Stimulated activated CD4-positive, alpha-beta T cell treated with anti-CD3 and anti-CD28 coated beads, Interleukin-15, amount 100 ng/mL, for 24 hours (primary cell): ENCODE measurements at regions not wholly inside any gene's neighbourhood (a gene's known extent, or its start where the extent isn't known, plus 50 kb on each side); places are given as distances from the start of the nearest gene placed in this dataset.
A peak's percentile ranks its signal among the peaks of the same experiment; 100 is the strongest.
"Not testable (repeated sequence)": the region's sequence is repeated elsewhere in the genome, so short reads cannot be mapped to it uniquely, and the experiment has no call there.

Experiments
- DNase-seq: peaks from one replicate; pipeline ENCODE4 v3.0.0-alpha.2; 2020

DNA sequence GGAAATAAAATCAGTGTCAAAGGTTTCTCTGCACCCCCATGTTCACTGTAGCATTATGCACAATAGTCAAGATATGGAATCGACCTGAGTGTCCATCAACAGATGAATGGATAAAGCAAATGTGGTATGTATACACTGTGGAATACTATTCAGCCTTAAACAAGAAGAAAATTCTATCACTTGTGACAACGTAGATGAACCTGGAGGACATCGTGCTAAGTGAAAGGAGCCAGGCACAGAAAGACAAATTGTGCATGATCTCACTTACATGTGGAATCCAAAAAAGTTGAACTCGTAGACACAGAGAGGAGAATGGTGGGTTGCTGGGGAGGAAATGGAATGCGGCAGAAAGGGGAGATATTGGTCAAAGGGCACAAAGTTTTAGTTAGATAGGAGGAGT is 136.3 kb upstream of the ESR1 start:
- no peak for DNase-seq

GRCh38 chr6:151674578-151674977 is 132.9 kb upstream of the ESR1 start:
- no peak for DNase-seq

DNA sequence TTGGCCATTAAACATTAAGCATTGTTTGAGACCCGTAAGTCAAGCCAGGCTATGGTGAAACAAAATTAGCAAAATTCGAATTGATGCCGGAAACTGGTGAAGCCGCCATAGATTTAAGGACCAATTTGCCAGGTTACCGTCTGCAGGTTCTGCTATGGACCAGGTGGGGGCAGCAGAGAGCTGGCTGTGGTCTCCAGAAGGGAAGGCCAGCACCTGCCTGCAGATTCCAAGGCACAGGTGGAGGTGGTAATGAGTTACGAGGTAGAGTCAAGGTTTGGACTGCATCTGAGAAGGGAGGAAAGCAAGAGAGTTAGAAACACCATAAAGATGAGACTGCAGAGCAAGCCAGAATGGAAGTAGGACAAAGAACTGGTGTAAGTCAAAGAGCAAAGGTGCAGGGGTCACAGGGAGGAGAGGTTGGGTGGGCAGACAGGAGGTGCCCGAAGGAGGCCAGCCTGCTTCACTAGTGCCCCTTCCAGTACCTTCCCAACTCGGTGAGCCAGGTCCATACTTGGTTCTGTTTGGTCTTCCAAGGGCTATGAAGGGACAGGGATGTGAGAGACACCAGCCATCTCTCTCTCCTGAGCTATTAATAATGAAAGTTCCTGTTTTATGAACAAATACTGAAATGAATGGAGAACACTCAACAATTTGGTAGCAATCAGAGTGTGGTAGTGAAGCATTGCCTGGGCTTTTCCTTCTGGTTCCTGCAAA is 131.6 kb upstream of the ESR1 start:
- peak; percentile 62 for DNase-seq

GRCh38 chr6:151676460-151676945 is 131.0 kb upstream of the ESR1 start:
- no peak for DNase-seq

GRCh38 chr6:151677404-151677803 is 130.1 kb upstream of the ESR1 start:
- no peak for DNase-seq

- DNase-seq = peak; percentile 58
Observed at GRCh38 chr6:151679081-151679480, 128.4 kb upstream of the ESR1 start.

- no peak for DNase-seq
Observed at GRCh38 chr6:151679941-151680340, 127.5 kb upstream of the ESR1 start.

GRCh38 chr6:151680846-151681432 is 126.5 kb upstream of the ESR1 start:
- DNase-seq = no peak

DNA sequence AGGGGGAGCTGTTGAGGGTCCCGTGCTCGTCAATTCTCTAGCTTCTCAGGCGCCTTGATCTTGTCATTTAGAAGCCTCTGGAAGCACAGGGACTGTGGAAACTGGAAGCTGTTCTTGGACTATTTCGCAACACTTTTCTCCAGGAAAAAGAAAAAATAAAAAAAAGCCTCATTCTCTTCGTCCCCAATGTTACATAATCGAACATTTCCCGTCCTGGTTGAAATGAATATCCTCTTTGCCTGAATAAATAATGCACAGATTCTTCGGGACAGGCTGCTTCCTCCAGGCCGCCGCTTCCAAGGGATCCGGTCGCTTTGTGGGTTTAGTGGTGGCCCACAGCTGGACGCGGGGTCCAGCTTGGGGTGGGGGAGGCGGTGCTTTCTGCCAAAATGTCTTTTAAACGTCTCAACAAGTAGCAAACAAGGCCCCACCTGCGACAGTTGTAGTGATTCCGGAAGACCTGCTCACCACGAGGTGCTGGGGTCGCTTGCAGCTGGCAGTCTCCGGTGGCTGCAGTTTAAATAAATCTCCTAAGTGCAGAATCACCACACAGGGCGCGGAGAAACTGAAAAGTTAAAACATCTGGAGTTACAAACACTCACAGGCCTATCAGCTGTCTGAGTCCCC is 125.9 kb upstream of the ESR1 start:
- DNase-seq = no peak

DNA sequence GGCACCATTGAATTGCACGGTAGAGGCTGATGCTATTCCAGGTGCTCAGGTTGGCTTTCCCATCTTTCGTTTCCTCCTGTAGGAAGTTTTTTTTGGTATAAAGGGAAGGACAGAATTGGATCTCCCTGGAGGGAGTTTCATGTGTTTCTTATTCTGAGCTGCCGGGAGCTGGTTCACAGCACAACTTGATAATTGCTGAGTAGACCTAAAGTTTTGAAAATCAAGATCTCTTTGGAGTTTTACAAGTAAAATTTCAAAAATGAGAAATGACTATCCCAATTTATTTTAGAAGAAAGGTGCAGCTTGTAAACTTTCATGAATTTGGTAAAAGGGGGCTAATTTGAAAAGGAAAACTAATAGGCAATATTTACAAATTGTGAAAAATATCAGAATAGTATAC is 125.2 kb upstream of the ESR1 start:
- DNase-seq = no peak

DNA sequence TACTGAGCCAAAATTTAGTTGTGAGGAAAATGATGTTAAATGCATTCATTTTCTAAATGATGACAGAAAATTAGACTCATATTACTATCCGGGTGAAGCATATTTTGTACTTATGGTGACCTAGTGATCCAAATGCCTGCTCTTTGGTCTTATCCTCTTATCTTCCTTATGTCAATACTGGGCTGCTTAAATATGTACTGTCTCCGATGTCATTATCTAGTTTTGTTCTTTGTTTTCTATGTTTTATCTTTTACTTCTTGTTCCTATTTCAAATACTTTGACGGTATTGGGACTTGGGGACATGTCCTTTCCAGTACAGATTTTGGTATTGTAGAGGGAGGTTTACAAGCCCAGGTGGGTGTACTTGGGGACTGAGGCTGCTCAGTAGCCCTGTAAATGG is 124.6 kb upstream of the ESR1 start:
- no peak for DNase-seq

GRCh38 chr6:151683381-151683780 is 124.1 kb upstream of the ESR1 start:
- DNase-seq = no peak

- no peak for DNase-seq
Observed at GRCh38 chr6:151689499-151690201, 117.8 kb upstream of the ESR1 start.

DNA sequence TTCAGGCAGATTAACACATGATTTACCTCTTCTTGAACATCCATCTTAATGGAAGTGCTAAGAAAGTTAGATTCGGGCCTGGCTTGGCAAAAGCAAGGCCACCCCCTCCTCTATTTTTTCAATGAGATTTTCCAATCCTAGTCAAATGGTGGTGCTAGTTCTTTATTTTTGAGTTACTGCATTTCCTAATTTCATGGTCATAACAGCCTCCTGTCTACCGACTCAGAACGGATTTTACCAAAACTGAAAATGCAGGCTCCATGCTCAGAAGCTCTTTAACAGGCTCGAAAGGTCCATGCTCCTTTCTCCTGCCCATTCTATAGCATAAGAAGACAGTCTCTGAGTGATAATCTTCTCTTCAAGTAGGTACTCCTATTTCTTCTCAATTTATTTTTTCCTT is 117.2 kb upstream of the ESR1 start:
- DNase-seq = no peak

DNA sequence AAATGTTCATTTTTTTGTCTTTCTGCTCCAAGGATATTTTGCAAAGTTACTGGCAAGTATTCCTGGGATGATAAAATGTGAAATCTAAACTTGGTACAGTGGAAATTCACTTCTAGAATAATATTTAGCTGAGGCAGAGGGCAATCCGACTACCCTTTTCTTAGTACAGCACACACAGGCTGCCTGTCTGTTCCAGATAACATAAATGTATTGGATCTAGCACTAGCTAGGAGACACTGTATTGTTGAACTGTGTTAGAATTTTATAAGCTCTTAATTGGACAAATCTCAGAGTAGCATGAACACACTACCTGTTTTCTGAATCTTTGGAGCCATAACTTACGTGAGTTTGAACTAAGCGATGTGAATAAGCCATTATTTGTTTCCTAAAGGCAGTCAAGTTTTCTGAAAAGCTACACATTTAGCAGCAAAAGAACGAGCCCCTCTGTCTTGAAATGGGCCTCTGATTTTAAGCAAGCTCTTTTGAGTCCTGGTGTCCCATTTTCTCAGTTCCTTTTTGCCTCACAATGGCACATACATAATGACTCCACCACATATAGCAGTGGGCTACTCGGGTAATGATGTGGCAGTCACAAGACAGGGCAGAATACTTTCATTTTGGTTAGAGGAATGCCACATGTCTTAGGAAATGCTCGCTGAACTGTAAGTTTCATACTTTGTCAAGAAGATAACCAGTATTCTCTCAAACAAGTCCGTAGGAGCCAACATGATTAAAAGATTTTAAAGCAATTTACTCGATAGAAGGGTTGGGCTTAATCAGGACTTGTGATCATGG is 116.5 kb upstream of the ESR1 start:
- peak; percentile 41 for DNase-seq

GRCh38 chr6:151692216-151692615 is 115.3 kb upstream of the ESR1 start:
- no peak for DNase-seq

GRCh38 chr6:151693366-151693765 is 114.1 kb upstream of the ESR1 start:
- DNase-seq = no peak

GRCh38 chr6:151695156-151695555 is 112.3 kb upstream of the ESR1 start:
- no peak for DNase-seq

GRCh38 chr6:151696302-151696701 is 111.2 kb upstream of the ESR1 start:
- DNase-seq = not testable (repeated sequence)

GRCh38 chr6:151698931-151699700 is 108.4 kb upstream of the ESR1 start:
- no peak for DNase-seq

DNA sequence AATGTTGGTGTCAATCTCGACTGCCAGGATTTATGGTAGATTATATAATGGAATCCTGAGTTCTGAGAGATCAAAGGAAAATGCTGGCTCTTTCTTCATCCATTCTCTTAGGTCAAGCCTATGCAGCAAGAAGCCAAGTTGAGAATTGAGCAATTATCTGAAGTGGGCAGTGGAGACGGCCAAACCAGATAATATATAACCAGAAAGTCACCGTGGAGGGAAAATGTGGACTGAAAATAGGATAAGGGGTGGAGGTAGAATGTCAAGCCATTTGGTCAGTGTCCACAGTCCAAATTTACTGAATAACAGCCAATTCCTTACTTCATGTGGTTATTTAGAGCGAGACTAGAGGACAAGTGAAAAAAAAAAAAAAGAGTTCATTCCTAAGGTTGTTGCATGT is 107.8 kb upstream of the ESR1 start:
- no peak for DNase-seq
